ENCODE measurements at regions not wholly inside any gene's neighbourhood (a gene's known extent, or its start where the extent isn't known, plus 50 kb on each side); places are given as distances from the start of the nearest gene placed in this dataset.
"Not testable (repeated sequence)": the region's sequence is repeated elsewhere in the genome, so short reads cannot be mapped to it uniquely, and the experiment has no call there.

GRCh38 chr11:57920971-57921370 lies 102.7 kb upstream of the OR9Q1 start:
- DNase-seq, result no peak

DNA sequence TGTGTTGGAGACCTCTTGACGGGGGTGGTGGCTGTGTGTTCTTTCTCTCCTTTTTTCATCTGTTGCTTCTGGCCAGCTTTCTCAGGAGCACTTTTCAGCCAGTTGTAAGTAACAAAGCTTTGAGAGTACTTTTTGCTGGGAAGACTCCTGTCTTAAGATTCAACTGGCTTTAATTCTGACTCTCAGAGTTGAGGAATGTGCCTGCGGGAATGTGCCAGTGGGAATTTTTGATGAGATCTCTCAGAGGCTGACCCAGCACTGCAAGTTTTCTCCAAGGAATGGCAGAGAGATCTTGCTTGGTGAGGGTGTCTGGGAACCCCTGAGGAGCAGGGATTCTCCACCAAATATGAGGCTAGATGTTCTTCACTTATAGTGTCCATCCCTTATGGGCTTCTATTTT lies 91.6 kb upstream of the OR9Q1 start:
- no peak for DNase-seq

- DNase-seq, result no peak
Measured at GRCh38 chr11:57935402-57936049, 88.2 kb upstream of the OR9Q1 start.

DNA sequence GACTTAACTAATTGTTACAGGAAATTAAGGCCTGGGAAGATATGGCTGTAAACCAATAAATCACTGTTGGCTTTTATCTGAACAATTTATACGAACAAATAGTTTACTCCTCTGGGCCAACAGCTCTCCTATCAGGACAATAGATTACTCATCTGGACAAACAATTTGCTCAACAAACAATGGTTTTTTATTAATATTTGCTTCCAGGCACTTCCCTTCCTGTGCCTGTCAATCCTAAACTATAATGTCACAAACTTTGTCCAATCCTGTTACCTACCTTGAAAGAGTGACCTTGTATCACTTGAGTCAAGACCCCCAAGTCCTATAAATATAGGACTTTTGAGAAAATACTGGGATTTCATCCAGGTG lies 87.6 kb upstream of the OR9Q1 start:
- DNase-seq, result no peak

DNA sequence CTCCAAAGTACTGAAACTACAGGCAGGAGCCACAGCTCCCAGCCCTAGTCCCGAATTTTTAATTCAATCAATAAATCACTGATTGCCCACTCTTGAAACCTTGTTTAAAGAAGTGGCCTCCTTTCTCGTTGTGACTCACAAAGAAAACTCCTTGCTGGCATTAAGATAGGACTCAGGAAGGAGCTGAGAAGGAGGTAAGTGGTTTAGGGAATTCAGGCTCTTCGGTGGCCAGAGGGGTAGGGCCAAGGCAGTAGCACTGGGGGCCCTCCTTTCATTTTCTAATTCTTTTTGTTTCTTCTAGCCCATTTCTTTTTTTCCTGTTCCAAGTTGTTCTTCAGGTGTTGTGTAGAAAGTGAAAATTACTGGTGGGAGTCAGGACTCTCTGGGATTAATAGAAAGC lies 86.2 kb upstream of the OR9Q1 start:
- no peak for DNase-seq

GRCh38 chr11:57938351-57938750 lies 85.3 kb upstream of the OR9Q1 start:
- DNase-seq, result no peak

GRCh38 chr11:57940044-57940756 lies 83.5 kb upstream of the OR9Q1 start:
- no peak for DNase-seq

DNA sequence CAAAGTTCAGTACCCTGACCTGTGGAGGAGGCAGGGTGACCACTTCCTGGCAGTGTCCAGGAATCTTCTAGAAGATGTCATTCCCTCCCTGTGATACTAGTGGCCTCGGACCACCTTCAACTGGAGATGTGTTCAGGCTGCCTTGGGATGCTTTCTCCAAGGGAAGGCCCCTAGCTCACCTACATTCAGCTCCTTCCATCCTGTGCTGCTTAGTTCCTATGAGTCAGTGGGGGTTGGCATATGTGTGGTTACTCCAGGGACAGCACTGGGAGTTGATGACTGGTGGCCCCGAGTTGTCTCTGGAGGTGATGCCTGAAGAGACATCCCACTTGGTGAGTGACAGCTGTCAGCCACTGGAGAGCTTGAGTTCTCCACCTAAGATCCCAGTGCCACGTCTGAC lies 81.8 kb upstream of the OR9Q1 start:
- no peak for DNase-seq

DNA sequence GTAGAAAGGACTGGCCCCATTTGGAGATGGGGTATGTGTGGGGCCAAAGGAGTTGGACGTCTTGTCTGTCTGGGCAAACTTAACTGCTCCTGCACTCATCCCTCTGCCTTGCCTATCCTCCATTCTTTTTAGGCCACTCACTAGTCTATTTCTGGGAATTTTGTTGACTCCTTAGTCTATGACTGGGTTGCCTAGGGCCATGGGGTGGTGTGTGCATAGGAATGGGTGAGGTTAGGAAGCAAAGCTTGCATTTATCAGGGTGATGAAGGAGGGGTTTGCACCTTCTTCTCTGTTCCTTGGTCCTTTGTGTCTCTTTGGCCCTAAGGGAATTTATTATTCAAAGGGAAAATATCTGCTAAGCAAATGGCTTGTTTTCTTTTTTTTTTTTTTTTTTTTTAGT lies 80.9 kb upstream of the OR9Q1 start:
- no peak for DNase-seq

DNA sequence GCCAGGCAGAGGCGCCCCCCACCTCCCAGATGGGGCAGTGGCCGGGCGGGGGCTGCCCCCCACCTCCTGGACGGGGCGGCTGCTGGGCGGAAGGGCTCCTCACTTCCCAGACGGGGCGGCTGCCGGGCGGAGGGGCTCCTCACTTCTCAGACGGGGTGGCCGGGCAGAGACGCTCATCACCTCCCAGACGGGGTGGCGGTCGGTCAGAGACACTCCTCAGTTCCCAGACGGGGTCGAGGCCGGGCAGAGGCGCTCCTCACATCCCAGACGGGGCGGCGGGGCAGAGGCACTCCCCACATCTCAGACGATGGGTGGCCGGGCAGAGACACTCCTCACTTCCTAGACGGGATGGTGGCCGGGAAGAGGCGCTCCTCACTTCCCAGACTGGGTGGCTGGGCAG lies 79.9 kb upstream of the OR9Q1 start:
- DNase-seq, result not testable (repeated sequence)

GRCh38 chr11:57946628-57947027 lies 77.1 kb upstream of the OR9Q1 start:
- no peak for DNase-seq

DNA sequence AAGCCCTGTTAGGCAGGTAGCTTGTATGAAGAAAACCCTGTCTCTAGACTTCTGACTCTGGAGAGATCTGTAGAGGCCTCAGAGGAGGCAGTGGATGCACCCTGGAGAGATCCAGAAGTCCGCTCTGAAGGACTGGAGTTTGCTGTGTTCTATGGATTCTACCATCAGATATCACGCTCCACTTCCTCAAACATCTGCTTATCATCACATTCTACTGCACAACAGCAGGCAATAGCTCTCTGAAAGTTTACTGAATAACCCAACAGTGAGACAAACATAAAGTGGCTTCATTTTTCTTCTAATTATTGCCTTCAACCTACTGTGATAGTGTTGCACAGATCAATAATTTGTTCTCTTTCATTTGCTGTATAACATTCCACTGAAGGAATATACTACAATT lies 59.0 kb upstream of the OR9Q1 start:
- no peak for DNase-seq

GRCh38 chr11:57971272-57972012 lies 52.2 kb upstream of the OR9Q1 start:
- DNase-seq, result no peak

- no peak for DNase-seq
Measured at GRCh38 chr11:57972013-57972367, 51.7 kb upstream of the OR9Q1 start.

All from MV-4-11 (cell line).